HepG2 (cell line): ENCODE measurements at regions not wholly inside any gene's neighbourhood (a gene's known extent, or its start where the extent isn't known, plus 50 kb on each side); places are given as distances from the start of the nearest gene placed in this dataset.

Experiments used
- ATAC-seq: fragments of 200-7000 bp; cut with Tn5 transposase; 3 replicates; pipeline ENCODE4 v1.9.1; 2020; ENCODE audit warnings: mild to moderate bottlenecking, moderate library complexity
- BruUV-seq: library from RNA; stranded (reverse); fragments of 400-500 nt; replicated peaks from 2 replicates; lab custom pipeline; 2021; lab: Mats Ljungman, UMichigan
- CTCF ChIA-PET: fragments of 300-600 bp; formaldehyde crosslinking; extraction: SDS; loops from one replicate; lab custom pipeline; 2021; ENCODE audit warnings: low total read pairs, inconsistent platforms, low intra/inter-chr PET ratio; lab: Yijun Ruan, JAX
- POLR2A ChIA-PET: fragments of 350-600 bp; sonication (Branson Sonifier 250); formaldehyde crosslinking; loops from one replicate; lab custom pipeline; 2020; ENCODE audit warnings: antibody characterized with exemption, inconsistent platforms; lab: Yijun Ruan, JAX
- DNase-seq: peaks from one replicate; pipeline ENCODE4 v3.0.0-alpha.2; 2015; ENCODE audit warnings: low spot score
- FAIRE-seq: peaks from 3 replicates; lab custom pipeline; 2011; peaks lifted over from hg19 to GRCh38; lab: Jason Lieb, UNC
- H2AFZ ChIP-seq: one replicate; pipeline ENCODE4 v1.6.1; 2011; ENCODE audit warnings: low read length, inconsistent platforms
- H3K27ac ChIP-seq: fragments of 300-600 bp; 3 replicates; pipeline ENCODE4 v1.8.0; 2011; ENCODE audit warnings: mixed run types, mild to moderate bottlenecking, mixed read lengths, low read length, inconsistent platforms; ENCODE audit not compliant: insufficient read depth; ENCODE audit errors: extremely low read length
- H3K27me3 ChIP-seq, 2 experiments: fragments of 200-600 bp in 1 of 2; 2 replicates in 1 of 2; 3 replicates in 1 of 2; pipeline versions ENCODE4 v1.6.0 to v1.8.0; 2011; ENCODE audit warnings: low read length in 2 of 2, mild to moderate bottlenecking in 2 of 2, moderate library complexity in 2 of 2, inconsistent platforms in 1 of 2; ENCODE audit not compliant: insufficient read depth in 2 of 2, control insufficient read depth in 1 of 2
- H3K36me3 ChIP-seq, 2 experiments: fragments of 200-600 bp in 1 of 2; replicated peaks in 1 of 2; 2 replicates in 1 of 2; 3 replicates in 1 of 2; pipeline versions ENCODE4 v1.5.1 to v1.8.0; 2011; ENCODE audit warnings: low read length in 2 of 2, inconsistent platforms in 1 of 2; ENCODE audit not compliant: insufficient read depth in 2 of 2, control insufficient read depth in 1 of 2
- H3K4me1 ChIP-seq: 2 replicates; pipeline ENCODE4 v1.5.1; 2012; ENCODE audit warnings: low read length, inconsistent platforms; ENCODE audit not compliant: insufficient read depth
- H3K4me2 ChIP-seq: 2 replicates; pipeline ENCODE4 v1.6.0; 2011; ENCODE audit warnings: low read depth, low read length, inconsistent platforms
- H3K4me3 ChIP-seq, 3 experiments: fragments of 200-600 bp in 1 of 3; sonication (generic), shearing (Covaris generic) in 1 of 3; replicated peaks in 1 of 3; 2 replicates each; pipeline ENCODE4 v1.5.1; 2011 to 2016; ENCODE audit warnings: low read length in 3 of 3, inconsistent platforms in 2 of 3, low read depth in 2 of 3, mild to moderate bottlenecking in 2 of 3, control low read depth in 1 of 3, mixed read lengths in 1 of 3; ENCODE audit not compliant: insufficient read depth in 1 of 3
- H3K79me2 ChIP-seq: one replicate; pipeline ENCODE4 v1.6.1; 2011; ENCODE audit warnings: low read length, inconsistent platforms; ENCODE audit not compliant: insufficient read depth
- H3K9ac ChIP-seq: 2 replicates; pipeline ENCODE4 v1.6.0; 2011; ENCODE audit warnings: mild to moderate bottlenecking, low read depth, low read length, inconsistent platforms; ENCODE audit not compliant: insufficient read depth
- H3K9me3 ChIP-seq: 2 replicates; pipeline ENCODE4 v1.5.1; 2012; ENCODE audit warnings: mild to moderate bottlenecking, low read length
- H4K20me1 ChIP-seq: 2 replicates; pipeline ENCODE4 v1.6.0; 2011; ENCODE audit warnings: inconsistent platforms, mild to moderate bottlenecking, low read length, moderate library complexity; ENCODE audit not compliant: insufficient read depth
- CBX5 ChIP-seq: sonication (generic); formaldehyde crosslinking; IDR thresholded peaks from 2 replicates; pipeline ENCODE4 v1.4.0; 2020; ENCODE audit warnings: missing genetic modification reagents, borderline replicate concordance
- CC2D1A ChIP-seq: sonication (generic); formaldehyde crosslinking; IDR thresholded peaks from 2 replicates; pipeline ENCODE4 v1.8.1; 2023; ENCODE audit warnings: mild to moderate bottlenecking, missing genetic modification reagents
- KDM5B ChIP-seq: sonication (generic); formaldehyde crosslinking; IDR thresholded peaks from 2 replicates; pipeline ENCODE4 v1.4.0; 2020; ENCODE audit warnings: missing genetic modification reagents, mild to moderate bottlenecking, borderline replicate concordance
- KDM6A ChIP-seq: IDR thresholded peaks from 2 replicates; pipeline ENCODE4 v1.6.1; 2016; ENCODE audit warnings: low read depth
- SMAD1 ChIP-seq: sonication (generic); formaldehyde crosslinking; IDR thresholded peaks from 2 replicates; pipeline ENCODE4 v1.4.0; 2020; ENCODE audit warnings: missing genetic modification reagents, low read depth, mild to moderate bottlenecking, borderline replicate concordance
- SMC3 ChIP-seq: IDR thresholded peaks from 2 replicates; pipeline ENCODE4 v1.6.1; 2011; ENCODE audit warnings: low read length, improper control_type of control experiment
- TSC22D2 ChIP-seq: sonication (generic); formaldehyde crosslinking; IDR thresholded peaks from 2 replicates; pipeline ENCODE4 v1.5.1; 2020; ENCODE audit warnings: missing genetic modification reagents, mild to moderate bottlenecking, borderline replicate concordance
- ZNF501 ChIP-seq: sonication (generic); formaldehyde crosslinking; IDR thresholded peaks from 2 replicates; pipeline ENCODE4 v1.5.1; 2020; ENCODE audit warnings: mild to moderate bottlenecking, moderate library complexity, missing genetic modification reagents
- ZNF567 ChIP-seq: sonication (generic); formaldehyde crosslinking; IDR thresholded peaks from 2 replicates; pipeline ENCODE4 v1.8.1; 2023; ENCODE audit warnings: mild to moderate bottlenecking, missing genetic modification reagents, borderline replicate concordance
- ZNF615 ChIP-seq: sonication (generic); formaldehyde crosslinking; IDR thresholded peaks from 2 replicates; pipeline ENCODE4 v1.5.0; 2020; ENCODE audit warnings: mild to moderate bottlenecking, missing genetic modification reagents, borderline replicate concordance
- ZNF619 ChIP-seq: sonication (generic); formaldehyde crosslinking; IDR thresholded peaks from 2 replicates; pipeline ENCODE4 v1.4.0; 2020; ENCODE audit warnings: mild to moderate bottlenecking, missing genetic modification reagents
- ZSCAN22 ChIP-seq: sonication (generic); formaldehyde crosslinking; IDR thresholded peaks from 2 replicates; pipeline ENCODE4 v1.4.0; 2020; ENCODE audit warnings: mild to moderate bottlenecking, missing genetic modification reagents
- ZSCAN25 ChIP-seq: sonication (generic); formaldehyde crosslinking; IDR thresholded peaks from 2 replicates; pipeline ENCODE4 v1.8.0; 2022; ENCODE audit warnings: mild to moderate bottlenecking, missing genetic modification reagents
- WGBS: methylation state at CpG from one replicate; pipeline ENCODE4 v1.1.6; 2017; ENCODE audit warnings: low lambda C conversion rate; 5-methylcytosine and 5-hydroxymethylcytosine counted together
- in situ Hi-C: cut with HindIII; loops from 2 replicates; pipeline ENCODE4 v1.10.0; 2017; ENCODE audit warnings: low pct_unique_long_range_greater_than_20kb; ENCODE audit not compliant: extremely low pct_ligation_motif_present
- intact Hi-C: fragments of 100-400 bp; cut with micrococcal nuclease; formaldehyde crosslinking; loops from one replicate; pipeline ENCODE4 v1.10.0; 2022; ENCODE audit not compliant: unreplicated experiment
- TF ChIP-seq, protein P1 (sequence below): IDR thresholded peaks from 2 replicates; pipeline ENCODE4 v1.6.1; 2018; ENCODE audit warnings: missing genetic modification reagents, mild to moderate bottlenecking, missing compliant biosample characterization
- TF ChIP-seq, protein P2 (sequence below): sonication (generic); formaldehyde crosslinking; IDR thresholded peaks from 2 replicates; pipeline ENCODE4 v1.4.0; 2020; ENCODE audit warnings: missing genetic modification reagents

- ATAC-seq: no peak
- H3K79me2 ChIP-seq: no peaks in the 10 kb centered on the region
- H3K9me3 ChIP-seq: no peaks in the 10 kb centered on the region
- H3K4me2 ChIP-seq: peak overlapping the region; percentile 71
- H3K27me3 ChIP-seq: peaks cover 4 to 16% of the 10 kb centered on the region in 2 experiments; a peak in 4 of 5 replicates
- no peak overlapping the region for H3K9ac ChIP-seq
- no peaks in the 10 kb centered on the region for H4K20me1 ChIP-seq
- POLR2A ChIA-PET: interaction anchor here (1.0 kb wide), 1 partner anchor 80 kb away, joined by 7 read pairs; no protein-coding TSS in a partner anchor
- H2AFZ ChIP-seq: no peak overlapping the region
- CTCF ChIA-PET: interaction anchor here (1.0 to 2.2 kb wide), 5 partner anchors 12 to 247 kb away, joined by 3 to 19 read pairs (median 11); no protein-coding TSS in a partner anchor
- BruUV-seq: no TSS peak
- DNase-seq: no peak
- no peak for FAIRE-seq
- TF ChIP-seq SMC3: no peak
- no peak for TF ChIP-seq KDM6A (CRISPR knock-in tag)
- TF ChIP-seq ZNF619 (CRISPR knock-in tag): 0 out of 2 replicates have a peak, but pooled peaks have one; percentile 64
- 0 out of 2 replicates have a peak, but pooled peaks have one; percentile 25 for TF ChIP-seq ZNF501 (CRISPR knock-in tag)
- peak; percentile 20; the same call in 1 of the 2 replicates for TF ChIP-seq CBX5 (CRISPR knock-in tag)
- TF ChIP-seq ZNF567: 0 out of 2 replicates have a peak, but pooled peaks have one; percentile 19
- in situ Hi-C loops (no loop called here), intact Hi-C loops (loop anchor here (1.0 to 5.0 kb wide), 4 partner anchors 13 to 248 kb away; no protein-coding TSS in a partner anchor)
- no peak overlapping the region for H3K27ac ChIP-seq
- H3K4me1 ChIP-seq: peaks cover 36% of the 10 kb centered on the region
- H3K36me3 ChIP-seq: no peaks in the 10 kb centered on the region
- WGBS: 14% methylated on average over 4 of the region's 6 CpGs
- H3K4me3 ChIP-seq: peak overlapping the region in 1 of 3 experiments; percentile 48; a peak in 3 of 6 replicates
These were observed 148.9 kb downstream of the SMAD6 start for GRCh38 chr15:66850996-66851310.

GRCh38 chr15:66851311-66852063, 149.5 kb downstream of the SMAD6 start:
- peak overlapping the region; percentile 16; the same call in 1 of the 2 replicates for H3K9ac ChIP-seq
- H3K4me3 ChIP-seq: peak overlapping the region in 1 of 3 experiments; percentile 48; a peak in 3 of 6 replicates
- no peak overlapping the region for H3K27ac ChIP-seq
- DNase-seq (peak; percentile 32), FAIRE-seq (no peak), ATAC-seq (peak; percentile 87)
- H3K36me3 ChIP-seq: no peaks in the 10 kb centered on the region
- in situ Hi-C loops (no loop called here), intact Hi-C loops (loop anchor here (1.0 to 5.0 kb wide), 4 partner anchors 13 to 248 kb away; no protein-coding TSS in a partner anchor)
- peaks cover 36% of the 10 kb centered on the region for H3K4me1 ChIP-seq
- no peaks in the 10 kb centered on the region for H3K9me3 ChIP-seq
- ChIA-PET POLR2A (interaction anchor here (0.9 to 1.5 kb wide), 3 partner anchors 72 to 270 kb away, joined by 3 to 7 read pairs (median 3); no protein-coding TSS in a partner anchor), CTCF (interaction anchor here (1.0 to 2.2 kb wide), 6 partner anchors 11 to 248 kb away, joined by 3 to 19 read pairs (median 7); no protein-coding TSS in a partner anchor)
- H3K4me2 ChIP-seq: peak overlapping the region; percentile 71
- no TSS peak for BruUV-seq
- H4K20me1 ChIP-seq: no peaks in the 10 kb centered on the region
- 16% methylated on average over 11 of the region's 26 CpGs for WGBS
- no peaks in the 10 kb centered on the region for H3K79me2 ChIP-seq
- H3K27me3 ChIP-seq: peaks cover 4 to 16% of the 10 kb centered on the region in 2 experiments; a peak in 4 of 5 replicates
- H2AFZ ChIP-seq: no peak overlapping the region
- 0 out of 2 replicates have a peak, but pooled peaks have one; percentile 36 for TF ChIP-seq ZSCAN25 (CRISPR knock-in tag)
- no peak for TF ChIP-seq ZNF615 (CRISPR knock-in tag)
- no peak for TF ChIP-seq KDM5B (CRISPR knock-in tag)
- TF ChIP-seq CC2D1A: no peak
- TF ChIP-seq TSC22D2 (CRISPR knock-in tag): no peak
- TF ChIP-seq, protein P1, sequence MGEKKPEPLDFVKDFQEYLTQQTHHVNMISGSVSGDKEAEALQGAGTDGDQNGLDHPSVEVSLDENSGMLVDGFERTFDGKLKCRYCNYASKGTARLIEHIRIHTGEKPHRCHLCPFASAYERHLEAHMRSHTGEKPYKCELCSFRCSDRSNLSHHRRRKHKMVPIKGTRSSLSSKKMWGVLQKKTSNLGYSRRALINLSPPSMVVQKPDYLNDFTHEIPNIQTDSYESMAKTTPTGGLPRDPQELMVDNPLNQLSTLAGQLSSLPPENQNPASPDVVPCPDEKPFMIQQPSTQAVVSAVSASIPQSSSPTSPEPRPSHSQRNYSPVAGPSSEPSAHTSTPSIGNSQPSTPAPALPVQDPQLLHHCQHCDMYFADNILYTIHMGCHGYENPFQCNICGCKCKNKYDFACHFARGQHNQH (CRISPR knock-in tag): no peak
- no peak for TF ChIP-seq SMAD1 (CRISPR knock-in tag)
- TF ChIP-seq, protein P2, sequence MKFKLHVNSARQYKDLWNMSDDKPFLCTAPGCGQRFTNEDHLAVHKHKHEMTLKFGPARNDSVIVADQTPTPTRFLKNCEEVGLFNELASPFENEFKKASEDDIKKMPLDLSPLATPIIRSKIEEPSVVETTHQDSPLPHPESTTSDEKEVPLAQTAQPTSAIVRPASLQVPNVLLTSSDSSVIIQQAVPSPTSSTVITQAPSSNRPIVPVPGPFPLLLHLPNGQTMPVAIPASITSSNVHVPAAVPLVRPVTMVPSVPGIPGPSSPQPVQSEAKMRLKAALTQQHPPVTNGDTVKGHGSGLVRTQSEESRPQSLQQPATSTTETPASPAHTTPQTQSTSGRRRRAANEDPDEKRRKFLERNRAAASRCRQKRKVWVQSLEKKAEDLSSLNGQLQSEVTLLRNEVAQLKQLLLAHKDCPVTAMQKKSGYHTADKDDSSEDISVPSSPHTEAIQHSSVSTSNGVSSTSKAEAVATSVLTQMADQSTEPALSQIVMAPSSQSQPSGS: no peak
- TF ChIP-seq ZSCAN22 (CRISPR knock-in tag): no peak
